ENCODE measurements at regions not wholly inside any gene's neighbourhood (a gene's known extent, or its start where the extent isn't known, plus 50 kb on each side); places are given as distances from the start of the nearest gene placed in this dataset.

DNA sequence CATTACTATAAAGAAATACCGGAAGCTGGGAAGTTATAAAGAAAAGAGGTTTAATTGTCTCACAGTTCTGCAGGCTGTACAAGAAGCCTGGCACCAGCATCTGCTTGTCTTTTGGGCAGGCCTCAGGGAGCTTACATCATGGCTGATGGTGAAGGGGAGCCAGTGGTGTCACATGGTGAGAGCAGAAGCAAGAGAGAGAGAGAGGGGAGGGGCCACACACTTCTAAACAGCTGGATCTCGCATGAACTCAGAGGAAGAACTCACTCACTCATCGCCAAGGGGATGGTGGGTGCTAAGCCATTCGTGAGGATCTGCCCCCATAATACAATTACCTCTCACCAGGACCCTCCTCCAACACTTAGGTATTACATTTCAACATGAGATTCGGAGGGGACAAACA lies 51.8 kb upstream of the ANKRD34C start:
- intact Hi-C loops (cut with DNase I), result no loop called here
- no peak for DNase-seq (ENCODE audit: low spot score)

DNA sequence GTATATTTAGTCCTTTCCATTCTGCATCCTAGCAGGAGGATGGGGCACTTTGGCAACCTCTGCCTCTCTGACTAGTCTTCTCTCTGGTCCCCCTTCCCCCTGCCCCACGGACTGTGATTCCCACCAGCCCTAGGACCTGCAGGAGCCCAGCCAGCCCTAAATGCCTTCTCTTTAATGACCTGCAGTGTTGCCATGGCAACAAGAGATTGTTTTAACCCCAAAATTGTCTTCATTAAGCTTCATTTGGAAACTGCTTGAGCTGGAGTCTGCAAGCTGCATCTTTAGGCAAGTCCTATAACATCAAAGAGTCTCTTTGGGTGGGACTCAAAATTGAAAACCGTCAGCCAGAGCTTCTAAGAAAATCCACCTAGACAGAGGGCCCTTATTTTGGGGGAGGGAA lies 59.7 kb upstream of the ANKRD34C start:
- no peak for DNase-seq (ENCODE audit: low spot score)
- intact Hi-C loops (cut with DNase I), result no loop called here

DNA sequence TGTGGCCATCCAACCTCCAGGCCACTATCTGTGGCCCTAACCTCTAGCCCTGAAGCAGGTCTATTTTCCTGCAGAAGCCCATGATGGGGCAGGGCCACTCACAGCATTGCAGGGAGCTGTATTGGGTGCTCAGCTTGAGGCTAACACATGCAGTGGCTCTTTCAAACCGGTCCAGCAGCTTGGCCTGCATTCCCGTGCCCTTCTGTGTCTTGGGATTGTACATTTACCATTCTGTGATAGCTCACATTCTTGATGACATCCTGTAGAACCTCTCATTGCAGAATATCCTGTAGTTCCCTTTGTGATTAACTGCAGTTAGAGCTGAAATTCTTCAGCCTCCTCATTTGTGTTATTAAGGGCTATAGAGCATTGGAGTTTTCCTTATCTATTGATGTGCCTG lies 60.8 kb upstream of the ANKRD34C start:
- DNase-seq (ENCODE audit: low spot score), result no peak
- intact Hi-C loops (cut with DNase I), result no loop called here

DNA sequence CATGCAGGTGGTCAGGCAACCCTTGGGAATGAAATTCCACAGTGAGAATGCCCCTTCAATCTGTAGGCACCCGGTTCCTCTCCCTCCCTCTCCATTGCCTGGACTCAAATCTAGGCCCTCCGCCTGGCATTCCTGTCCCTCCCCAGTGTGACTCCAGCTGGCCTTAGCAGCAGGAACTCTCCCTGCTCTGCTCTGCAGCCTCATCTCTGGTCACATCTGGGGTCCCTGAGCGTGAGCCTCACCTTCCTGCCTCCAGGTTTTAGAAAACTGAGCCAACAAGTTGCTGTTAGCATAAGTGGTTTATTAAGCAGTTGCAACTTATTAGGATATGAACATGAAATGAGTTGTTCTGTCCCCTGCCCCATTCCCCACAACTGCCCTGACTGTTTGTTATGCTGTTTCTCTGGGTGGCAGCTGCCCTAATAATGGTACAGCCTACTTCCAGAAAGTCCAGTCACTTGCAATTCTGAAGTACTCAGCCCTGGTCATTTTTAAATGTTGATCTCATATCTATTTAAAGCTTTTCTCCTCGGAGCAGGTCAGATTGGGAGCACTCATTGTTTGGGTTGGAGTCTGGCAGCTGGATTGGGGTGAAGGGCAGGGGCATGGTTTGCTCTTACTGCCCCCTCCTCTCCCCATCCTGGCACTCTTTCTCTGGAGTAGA lies 63.0 kb upstream of the ANKRD34C start:
- no peak for DNase-seq (ENCODE audit: low spot score)
- intact Hi-C loops (cut with DNase I), result no loop called here

DNA sequence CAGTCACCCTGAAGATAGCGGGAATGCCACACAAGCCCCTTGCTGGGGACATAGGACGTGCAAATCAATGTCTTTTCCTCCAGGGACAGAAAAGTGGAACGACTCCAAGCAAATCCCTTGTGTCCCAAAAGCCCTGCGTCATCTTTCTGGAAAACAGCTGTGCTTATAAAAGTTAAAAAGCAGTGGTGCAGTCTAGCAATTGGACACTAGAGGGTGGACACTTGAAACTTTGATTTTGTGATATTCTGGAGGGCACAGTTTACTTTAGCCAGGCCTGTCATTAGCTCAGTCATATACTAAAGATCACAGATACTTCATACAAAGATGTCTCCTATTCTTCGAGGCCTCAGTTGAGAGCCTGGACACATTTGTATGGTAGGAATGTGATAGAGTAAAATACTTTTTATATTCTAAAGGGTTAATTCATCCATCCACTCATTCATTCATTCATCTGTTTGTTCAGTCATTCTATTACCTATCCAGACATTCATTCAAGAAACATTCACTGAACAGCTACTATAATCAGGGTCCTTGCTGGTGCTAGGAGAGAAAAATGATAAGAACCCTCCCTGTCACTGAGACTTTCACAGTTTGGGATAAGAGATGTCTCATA lies 63.8 kb upstream of the ANKRD34C start:
- DNase-seq (ENCODE audit: low spot score), result no peak
- intact Hi-C loops (cut with DNase I), result no loop called here

DNA sequence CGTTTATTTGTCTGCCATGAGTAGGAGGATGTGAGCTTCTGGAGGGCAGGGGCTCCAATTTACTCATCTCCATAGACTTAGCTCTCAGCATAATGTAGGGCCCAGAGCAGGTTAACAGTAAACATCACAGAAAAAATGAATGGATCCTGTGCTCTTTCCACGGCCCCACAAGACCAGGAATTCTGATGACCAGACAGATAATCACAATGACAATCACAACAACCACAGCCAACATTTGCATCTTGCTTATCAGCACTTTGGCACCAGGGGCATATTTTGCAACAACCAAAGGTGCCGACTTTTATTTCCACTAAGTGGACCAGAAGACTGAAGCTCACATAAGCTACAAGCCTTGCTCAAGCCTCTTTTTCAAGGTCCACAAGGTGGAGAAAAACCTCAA lies 68.9 kb upstream of the ANKRD34C start:
- DNase-seq (ENCODE audit: low spot score), result no peak
- intact Hi-C loops (cut with DNase I), result no loop called here

DNA sequence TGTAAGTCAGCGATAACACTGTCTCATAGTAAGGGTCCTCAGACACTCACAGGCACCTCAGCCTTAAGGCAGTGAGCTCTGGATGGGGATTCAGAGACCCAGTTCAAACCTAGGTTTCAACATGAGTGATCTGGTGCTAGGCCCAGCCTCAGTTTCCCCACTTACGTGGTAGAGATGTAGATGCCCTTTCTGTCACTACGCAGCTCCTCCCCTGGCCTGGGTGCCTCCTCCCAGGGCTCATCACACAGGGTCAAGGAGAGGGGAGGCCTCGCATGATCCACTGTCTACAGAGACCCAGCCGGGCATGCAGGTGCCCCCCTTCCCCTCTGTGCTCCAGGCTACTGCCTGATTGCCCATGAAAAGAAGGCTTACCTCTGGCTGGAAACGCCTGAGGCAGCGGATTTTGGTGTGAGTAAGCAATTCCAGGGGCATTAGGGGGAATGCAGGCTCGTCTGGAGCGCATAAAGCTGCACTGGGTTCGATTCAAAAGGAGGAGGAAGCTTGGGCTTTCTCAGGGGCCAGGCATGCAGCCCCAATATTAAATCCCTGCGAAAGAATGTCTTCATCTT lies 69.8 kb upstream of the ANKRD34C start:
- no peak for DNase-seq (ENCODE audit: low spot score)
- intact Hi-C loops (cut with DNase I), result no loop called here

DNA sequence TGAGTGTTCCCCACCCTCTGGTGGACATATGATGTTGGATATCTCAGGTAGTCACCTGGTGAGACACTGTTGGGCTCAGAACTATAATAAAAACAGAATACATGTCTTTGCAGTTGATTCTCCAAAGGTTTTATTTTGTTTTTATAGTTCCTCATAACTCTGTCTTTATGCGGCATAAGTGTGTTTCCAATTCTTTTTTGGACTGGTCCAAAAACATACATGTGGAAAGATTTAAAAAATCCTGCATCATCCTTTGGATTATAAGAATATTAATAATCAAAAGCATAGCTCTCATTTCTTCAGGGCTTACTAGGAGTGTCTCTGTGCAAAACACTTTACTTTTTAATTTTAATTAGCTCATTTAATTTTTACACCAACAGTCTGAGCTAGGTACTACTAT lies 71.0 kb upstream of the ANKRD34C start:
- no peak for DNase-seq (ENCODE audit: low spot score)
- intact Hi-C loops (cut with DNase I), result no loop called here

DNA sequence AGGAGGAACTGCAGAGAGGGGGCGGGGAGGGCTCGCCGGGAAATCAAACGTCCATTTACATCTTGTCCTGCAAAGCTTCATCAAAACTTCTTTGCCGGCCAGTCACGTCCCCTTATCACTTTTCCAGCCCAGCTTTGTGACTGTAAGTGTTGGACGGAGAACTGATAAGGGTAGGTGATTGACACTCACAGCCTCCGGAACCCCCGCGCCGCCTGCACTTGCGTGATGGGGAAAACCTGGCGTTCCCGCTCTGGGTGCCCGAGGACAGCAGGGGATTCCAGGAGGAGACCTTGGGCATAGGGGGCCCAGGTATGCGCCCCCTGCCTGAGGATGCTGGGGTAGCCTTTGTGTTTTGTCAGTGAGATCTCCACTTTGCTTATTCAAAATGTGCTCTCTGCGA lies 72.8 kb upstream of the ANKRD34C start:
- intact Hi-C loops (cut with DNase I), result no loop called here
- DNase-seq (ENCODE audit: low spot score), result no peak

DNA sequence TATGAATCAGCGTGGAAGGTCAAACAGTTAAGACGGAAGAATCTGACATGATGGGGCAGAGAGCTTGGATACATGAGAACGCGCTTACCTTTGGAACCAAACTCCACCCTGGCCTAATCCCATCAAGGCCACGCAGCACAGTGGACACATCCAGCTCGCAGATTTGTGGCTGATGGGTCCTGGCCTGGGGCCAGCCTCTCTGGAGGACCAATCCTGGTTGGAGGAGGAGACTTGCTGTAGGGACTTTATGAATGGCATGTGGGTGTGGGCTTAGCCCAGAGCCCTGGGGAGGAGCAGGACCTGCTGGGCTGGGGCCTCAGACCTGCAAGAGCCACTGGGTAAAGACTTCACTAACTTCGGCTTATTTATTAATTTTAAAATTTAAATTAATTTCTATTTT lies 73.4 kb upstream of the ANKRD34C start:
- intact Hi-C loops (cut with DNase I), result no loop called here
- DNase-seq (ENCODE audit: low spot score), result no peak

DNA sequence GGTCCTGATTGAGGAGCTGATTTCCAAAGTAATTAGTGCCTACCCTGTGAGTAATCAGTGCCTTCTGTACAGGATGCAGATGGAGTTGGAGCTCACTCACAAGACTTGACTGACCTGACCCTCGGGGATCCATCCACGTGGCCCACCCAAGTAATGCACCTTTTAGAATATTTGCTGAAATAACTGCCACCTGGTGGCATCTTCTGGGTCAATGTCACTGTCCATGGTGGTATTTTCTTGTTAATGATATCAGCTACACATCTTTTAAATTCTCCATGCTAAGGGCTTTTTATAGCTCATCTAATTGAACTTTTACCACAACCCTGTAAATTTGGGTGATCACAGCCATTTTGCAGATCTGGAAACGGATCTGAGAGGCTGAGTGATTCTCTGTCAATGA lies 74.3 kb upstream of the ANKRD34C start:
- intact Hi-C loops (cut with DNase I), result no loop called here
- no peak for DNase-seq (ENCODE audit: low spot score)

DNA sequence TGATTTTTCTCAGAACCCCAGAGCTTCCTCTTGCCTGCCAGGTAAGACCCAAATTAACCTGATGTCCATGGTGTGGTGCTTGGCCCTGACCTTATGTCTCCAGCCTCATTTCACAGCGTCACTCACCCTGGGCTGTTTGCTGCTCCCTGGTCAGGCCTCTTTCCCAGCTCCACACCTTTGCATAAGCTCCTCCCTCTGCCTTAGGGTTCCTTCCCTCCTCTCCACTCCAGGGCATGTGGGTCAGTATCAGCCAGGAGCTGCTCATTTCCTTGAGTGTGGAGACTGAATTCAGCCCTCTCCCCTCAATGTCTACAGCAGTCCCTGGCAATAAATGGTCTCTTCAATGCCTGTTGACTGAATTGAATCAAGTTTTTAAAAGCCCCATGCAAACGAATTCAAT lies 75.6 kb upstream of the ANKRD34C start:
- intact Hi-C loops (cut with DNase I), result no loop called here
- DNase-seq (ENCODE audit: low spot score), result no peak

DNA sequence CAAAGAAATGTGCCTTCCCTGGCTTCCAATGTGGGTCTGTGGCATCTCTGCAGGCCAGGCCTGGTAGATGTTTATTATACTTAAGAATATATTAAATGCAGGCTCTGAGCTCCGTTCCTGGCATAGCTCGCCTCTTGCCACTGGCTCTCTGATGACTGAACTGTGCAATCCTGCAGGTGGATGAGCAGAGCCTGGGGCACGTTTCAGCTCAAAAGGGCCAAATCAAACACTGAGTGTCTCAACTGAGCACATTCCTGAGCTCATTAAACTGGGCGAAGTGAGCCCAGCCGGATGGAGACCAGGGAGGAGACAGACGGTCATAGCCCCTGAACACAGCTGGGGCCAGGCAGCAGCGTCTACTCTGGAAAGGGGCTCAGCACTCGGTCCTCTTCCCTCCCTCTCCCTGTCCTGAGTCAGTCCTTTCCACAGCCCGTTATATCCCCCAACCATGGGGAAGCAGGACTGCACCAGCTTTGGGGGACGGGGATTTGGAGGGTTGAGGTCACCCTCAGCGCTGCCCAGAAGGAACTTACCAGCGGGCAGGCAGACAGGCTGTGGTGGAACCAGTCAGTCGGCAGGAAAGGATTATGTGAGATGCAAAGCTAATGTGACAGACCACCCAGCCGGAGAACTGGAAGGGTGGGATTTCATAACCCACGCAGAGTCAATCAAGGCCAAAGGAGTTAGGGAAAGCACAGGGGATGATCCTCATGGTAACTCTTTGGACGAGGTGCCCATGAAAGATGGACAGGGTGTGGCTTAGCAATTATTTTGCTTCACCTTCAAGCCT lies 77.4 kb upstream of the ANKRD34C start:
- intact Hi-C loops (cut with DNase I), result no loop called here
- no peak for DNase-seq (ENCODE audit: low spot score)

DNA sequence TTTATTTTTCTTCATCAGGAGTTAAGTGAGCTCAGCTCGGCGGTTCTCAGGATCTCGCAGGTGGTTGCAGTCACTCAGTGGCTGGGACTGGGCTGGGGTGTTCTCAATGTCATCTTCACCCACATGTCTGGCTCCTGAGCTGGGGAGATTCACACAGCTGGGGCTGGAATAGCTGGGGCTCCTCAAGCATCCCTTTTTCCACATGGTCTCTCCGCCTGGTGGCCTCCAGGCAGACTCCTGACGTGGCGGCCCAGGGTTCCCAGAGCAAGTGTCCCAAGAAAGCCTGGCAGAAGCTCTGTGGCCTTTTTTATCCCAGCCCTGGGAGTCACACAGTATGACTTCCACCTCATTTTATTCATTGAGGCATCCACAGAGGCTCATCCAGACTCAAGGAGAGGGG lies 84.1 kb upstream of the ANKRD34C start:
- intact Hi-C loops (cut with DNase I), result no loop called here

DNA sequence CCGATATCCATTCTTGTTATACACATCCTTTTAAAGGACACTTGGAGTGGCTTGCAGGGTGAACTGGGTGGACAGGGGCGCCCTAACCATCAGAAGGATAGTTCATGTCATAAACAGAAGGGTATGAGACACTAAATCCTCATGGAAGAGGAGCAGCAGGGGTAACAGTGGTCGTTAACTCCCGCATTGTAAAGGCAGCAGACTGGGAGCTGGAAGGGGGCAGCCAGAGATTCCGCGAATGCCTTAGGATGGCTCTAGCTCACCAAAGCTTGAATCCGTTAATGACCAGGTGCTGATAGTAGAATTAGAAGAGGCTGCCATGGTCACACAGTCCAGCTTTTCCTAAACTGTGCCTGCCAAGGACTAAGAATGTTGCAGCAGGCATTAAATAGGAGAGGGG lies 85.2 kb upstream of the ANKRD34C start:
- DNase-seq (ENCODE audit: low spot score), result no peak
- intact Hi-C loops (cut with DNase I), result no loop called here

More for the DNA sequence above, 84.1 kb upstream of the ANKRD34C start:
- DNase-seq (ENCODE audit: low spot score), result no peak

DNA sequence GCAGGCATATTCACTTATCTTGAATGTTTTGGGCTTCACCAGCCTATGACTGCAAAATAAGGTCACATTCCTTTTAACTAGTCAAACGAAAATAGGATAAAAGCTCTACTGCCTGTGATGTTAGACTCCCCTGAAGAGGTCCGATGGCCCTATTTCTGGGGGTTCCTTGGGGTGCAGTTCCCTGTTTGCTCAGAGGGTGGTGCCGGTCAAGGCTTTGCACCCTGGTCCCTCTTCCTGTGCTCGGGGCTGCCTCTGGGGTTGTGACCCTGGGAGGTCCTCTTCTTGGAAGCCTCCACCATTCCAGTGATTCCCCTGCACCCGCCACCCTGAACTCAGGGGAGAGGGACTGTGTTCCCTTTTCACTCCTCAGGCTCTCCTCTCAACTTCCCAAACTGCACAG lies 86.7 kb upstream of the ANKRD34C start:
- intact Hi-C loops (cut with DNase I), result no loop called here
- no peak for DNase-seq (ENCODE audit: low spot score)

DNA sequence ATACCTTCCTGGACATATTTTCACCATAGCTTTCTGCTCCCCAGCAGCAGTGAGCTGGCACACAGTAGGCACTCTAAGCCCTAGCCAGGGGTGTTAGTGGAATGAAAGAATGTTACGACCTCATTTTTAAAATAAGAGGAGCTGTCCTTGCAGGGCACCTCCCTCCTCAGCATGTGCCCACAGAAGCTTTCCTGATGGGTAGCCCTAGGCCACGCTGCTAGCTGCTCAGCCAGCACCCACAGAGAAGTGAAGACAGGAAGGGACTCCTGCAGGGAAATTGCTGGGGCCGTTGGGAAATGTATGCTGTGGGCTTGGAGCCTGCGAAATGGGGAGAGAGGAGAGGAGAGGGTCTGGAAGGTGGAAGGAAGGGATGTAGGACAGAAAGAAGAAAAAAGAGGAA lies 87.3 kb upstream of the ANKRD34C start:
- DNase-seq (ENCODE audit: low spot score), result no peak
- intact Hi-C loops (cut with DNase I), result no loop called here

DNA sequence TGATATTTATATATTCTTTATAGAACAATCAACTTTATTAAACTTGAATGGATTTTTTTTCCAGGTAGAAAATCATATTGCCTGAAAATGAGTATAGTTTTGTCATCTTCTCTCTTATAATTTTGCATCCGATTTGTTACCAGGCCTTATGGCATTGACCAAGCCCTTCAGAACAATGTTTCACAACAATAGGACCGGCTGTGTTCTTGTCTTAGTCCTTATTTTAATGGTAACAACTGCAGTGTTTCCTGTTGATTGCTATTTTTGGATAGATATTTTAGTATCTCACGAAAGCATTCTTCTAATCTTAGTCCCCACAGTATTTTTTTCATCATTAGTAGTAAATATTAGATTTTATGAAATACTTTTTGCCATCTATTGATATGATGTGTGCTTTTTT lies 88.1 kb upstream of the ANKRD34C start:
- intact Hi-C loops (cut with DNase I), result no loop called here
- no peak for DNase-seq (ENCODE audit: low spot score)

DNA sequence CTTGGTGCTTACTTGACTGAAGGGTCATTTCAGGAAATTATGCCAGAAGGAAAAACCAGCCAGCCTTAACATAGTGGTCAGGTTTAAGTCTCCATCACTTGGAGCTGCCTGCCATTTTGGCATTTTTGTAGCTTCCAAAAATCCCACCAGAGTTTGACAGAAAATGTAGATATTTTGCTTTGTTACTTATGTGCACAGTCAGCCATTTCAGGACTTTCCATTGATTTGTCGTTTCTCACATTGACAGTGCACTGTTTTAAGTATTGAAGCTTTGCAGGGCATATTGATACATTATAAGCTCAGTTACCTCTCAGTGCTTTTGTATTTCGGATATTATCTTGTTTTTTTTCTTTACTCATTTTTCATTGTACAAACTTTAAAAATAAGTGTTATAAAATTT lies 89.0 kb upstream of the ANKRD34C start:
- no peak for DNase-seq (ENCODE audit: low spot score)
- intact Hi-C loops (cut with DNase I), result no loop called here

DNA sequence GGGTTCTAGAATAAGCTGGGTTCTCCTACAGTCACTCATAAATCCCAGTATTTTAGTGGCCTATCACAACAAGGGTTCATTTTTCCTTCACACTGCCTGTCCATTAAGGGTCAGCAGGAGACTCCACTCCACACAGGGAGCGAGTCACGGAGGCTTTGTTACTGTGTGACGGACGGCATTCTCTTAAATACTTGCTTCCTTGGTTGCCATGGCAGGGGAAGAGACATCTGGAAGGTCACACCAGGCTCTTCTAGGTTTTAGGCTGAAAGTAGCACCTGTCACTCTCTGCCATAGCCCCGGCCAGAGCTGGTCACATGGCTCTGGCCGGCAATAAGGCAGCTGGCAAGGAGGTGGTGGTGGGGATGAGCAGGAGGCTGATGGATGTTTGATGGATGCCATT lies 89.4 kb upstream of the ANKRD34C start:
- DNase-seq (ENCODE audit: low spot score), result no peak
- intact Hi-C loops (cut with DNase I), result no loop called here

DNA sequence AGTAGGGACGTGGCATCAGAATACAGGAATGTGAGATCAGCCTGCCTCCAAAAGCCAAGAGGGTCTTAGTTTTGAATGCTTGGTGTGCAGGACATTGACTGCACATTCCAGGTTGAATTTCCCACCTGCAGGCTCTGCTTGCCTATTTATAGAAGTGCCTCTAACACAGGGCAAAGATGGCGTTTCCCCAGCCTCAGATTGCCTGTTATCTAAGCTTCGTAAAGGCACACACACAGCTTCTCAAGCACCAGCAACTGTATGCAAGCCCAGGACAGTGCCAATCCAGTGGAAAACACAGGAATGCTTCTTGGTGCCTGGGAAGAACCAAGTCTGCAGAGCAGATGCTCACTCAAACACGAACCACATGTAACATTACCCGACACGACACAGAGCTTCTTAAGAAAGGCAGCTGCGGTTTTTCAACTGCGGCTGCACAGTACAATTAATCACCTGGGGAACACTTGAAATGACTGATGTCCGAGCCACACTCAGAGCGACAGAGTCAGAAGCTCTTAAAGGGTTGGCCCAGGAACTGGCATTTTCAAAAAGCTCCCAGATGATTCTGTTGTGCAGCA lies 90.0 kb upstream of the ANKRD34C start:
- DNase-seq (ENCODE audit: low spot score), result no peak
- intact Hi-C loops (cut with DNase I), result no loop called here
